HL-60 (cell line): ENCODE measurements at regions not wholly inside any gene's neighbourhood (a gene's known extent, or its start where the extent isn't known, plus 50 kb on each side); places are given as distances from the start of the nearest gene placed in this dataset.
A peak's percentile ranks its signal among the peaks of the same experiment; 100 is the strongest.

ENCODE experiments used
- DNase-seq, 2 experiments: peaks; one replicate each; pipeline ENCODE4 v3.0.0-alpha.2; 2010 to 2020; ENCODE audit warnings: low read depth in 1 of 2, low spot score in 1 of 2
- H3K27ac ChIP-seq: fragments of 250-450 bp; sonication (Bioruptor Pico); replicated peaks from 2 replicates; pipeline ENCODE4 v1.5.1; 2020; ENCODE audit warnings: mild to moderate bottlenecking, moderate library complexity
- H3K27me3 ChIP-seq: fragments of 250-450 bp; sonication (Bioruptor Pico); 2 replicates; pipeline ENCODE4 v1.5.1; 2021; ENCODE audit warnings: mild to moderate bottlenecking, moderate library complexity; ENCODE audit not compliant: insufficient read depth, poor library complexity, severe bottlenecking
- H3K4me3 ChIP-seq: replicated peaks from 2 replicates; pipeline ENCODE4 v1.5.1; 2011; ENCODE audit warnings: mild to moderate bottlenecking, control low read depth, low read length; ENCODE audit not compliant: insufficient read depth
- CTCF ChIP-seq: IDR thresholded peaks from one replicate; pipeline ENCODE4 v1.5.1; 2011; ENCODE audit warnings: low read length, control low read depth, inconsistent platforms; ENCODE audit not compliant: insufficient read depth
- GABPA ChIP-seq: IDR thresholded peaks from 2 replicates; pipeline ENCODE4 v1.6.1; 2012; ENCODE audit warnings: low read depth
- POLR2AphosphoS5 ChIP-seq: IDR thresholded peaks from 2 replicates; pipeline ENCODE4 v1.6.1; 2012; ENCODE audit warnings: low read depth
- REST ChIP-seq: IDR thresholded peaks from 2 replicates; pipeline ENCODE4 v1.6.1; 2012; ENCODE audit warnings: low read depth; ENCODE audit not compliant: insufficient replicate concordance
- SPI1 ChIP-seq: IDR thresholded peaks from 2 replicates; pipeline ENCODE4 v1.6.1; 2012; ENCODE audit warnings: low read depth, mild to moderate bottlenecking, borderline replicate concordance

- peak in 1 of 2 experiments; percentile 10 for DNase-seq
- no peaks in the 10 kb centered on the region for H3K27me3 ChIP-seq
- TF ChIP-seq GABPA, result no peak
- no peak for TF ChIP-seq POLR2AphosphoS5
- TF ChIP-seq CTCF, result no peak
- no peak for TF ChIP-seq REST
- TF ChIP-seq SPI1, result no peak
- no peak overlapping the region for H3K4me3 ChIP-seq
- no peak overlapping the region for H3K27ac ChIP-seq
Measured at GRCh38 chr16:54685682-54686081, 245.0 kb upstream of the IRX5 start.

GRCh38 chr16:54679531-54679930, 251.1 kb upstream of the IRX5 start:
- no peak overlapping the region for H3K4me3 ChIP-seq
- no peak for DNase-seq
- TF ChIP-seq GABPA (no peak), SPI1 (no peak), CTCF (no peak), POLR2AphosphoS5 (no peak), REST (no peak)
- H3K27me3 ChIP-seq, result no peaks in the 10 kb centered on the region
- H3K27ac ChIP-seq, result no peak overlapping the region

- Histone ChIP-seq H3K27me3 (no peaks in the 10 kb centered on the region), H3K27ac (no peak overlapping the region), H3K4me3 (no peak overlapping the region)
- no peak for DNase-seq
- TF ChIP-seq CTCF (no peak), SPI1 (no peak), GABPA (no peak), POLR2AphosphoS5 (no peak), REST (no peak)
Measured at GRCh38 chr16:54677308-54677950, 253.2 kb upstream of the IRX5 start.
